SK-N-SH (cell line): ENCODE measurements at regions not wholly inside any gene's neighbourhood (a gene's known extent, or its start where the extent isn't known, plus 50 kb on each side); places are given as distances from the start of the nearest gene placed in this dataset.

Source experiments
- CTCF ChIA-PET: fragments of 300-600, 350-600 bp; formaldehyde crosslinking; extraction: SDS; loops from one replicate; lab custom pipeline; 2021; lab: Yijun Ruan, JAX
- POLR2A ChIA-PET: fragments of 350-600 bp; sonication (Branson Sonifier 250); formaldehyde crosslinking; extraction: SDS; loops from one replicate; lab custom pipeline; 2020; ENCODE audit warnings: antibody characterized with exemption, inconsistent platforms; lab: Yijun Ruan, JAX
- DNase-seq: peaks from one replicate; pipeline ENCODE4 v3.0.0; 2012
- H2AFZ ChIP-seq: fragments of 200-600 bp; sonication (generic); 2 replicates; pipeline ENCODE4 v1.8.1; 2016; ENCODE audit warnings: antibody characterized with exemption, mild to moderate bottlenecking, low read depth
- H3F3A ChIP-seq: fragments of 200-600 bp; sonication (generic); replicated peaks from 2 replicates; pipeline ENCODE3; 2016; ENCODE audit warnings: antibody characterized with exemption, mild to moderate bottlenecking; ENCODE audit not compliant: insufficient read depth
- H3K27ac ChIP-seq, 2 experiments: fragments of 200-500 bp in 1 of 2; fragments of 200-600 bp in 1 of 2; sonication (Bioruptor generic) in 1 of 2; sonication (generic), shearing (Covaris generic) in 1 of 2; 2 replicates each; pipeline versions ENCODE4 v1.5.1 to v1.6.1; 2014 to 2016; ENCODE audit warnings: low read depth in 2 of 2, inconsistent platforms in 1 of 2, low read length in 1 of 2, mild to moderate bottlenecking in 1 of 2, mixed read lengths in 1 of 2
- H3K27me3 ChIP-seq: fragments of 200-600 bp; sonication (generic), shearing (Covaris generic); 2 replicates; pipeline ENCODE4 v1.6.1; 2016; ENCODE audit warnings: mixed run types; ENCODE audit not compliant: insufficient read depth
- H3K36me3 ChIP-seq, 2 experiments: fragments of 200-500 bp in 1 of 2; fragments of 200-600 bp in 1 of 2; sonication (Bioruptor generic) in 1 of 2; sonication (generic) in 1 of 2; replicated peaks in 1 of 2; 2 replicates each; pipeline versions ENCODE3 to v1.5.1; 2014 to 2016; ENCODE audit warnings: low read length in 1 of 2, mild to moderate bottlenecking in 1 of 2; ENCODE audit not compliant: insufficient read depth in 2 of 2, control insufficient read depth in 1 of 2
- H3K4me1 ChIP-seq, 2 experiments: fragments of 200-500 bp in 1 of 2; fragments of 200-600 bp in 1 of 2; sonication (Bioruptor generic) in 1 of 2; sonication (generic), shearing (Covaris generic) in 1 of 2; 2 replicates each; pipeline versions ENCODE4 v1.5.1 to v1.6.1; 2014 to 2016; ENCODE audit warnings: low read depth in 1 of 2, low read length in 1 of 2, mixed run types in 1 of 2; ENCODE audit not compliant: insufficient read depth in 2 of 2, control insufficient read depth in 1 of 2
- H3K4me2 ChIP-seq: fragments of 200-600 bp; sonication (generic), shearing (Covaris generic); 2 replicates; pipeline ENCODE4 v1.6.1; 2017; ENCODE audit warnings: mixed run types
- H3K4me3 ChIP-seq, 2 experiments: fragments of 200-500 bp in 1 of 2; fragments of 200-600 bp in 1 of 2; sonication (Bioruptor generic) in 1 of 2; sonication (generic), shearing (Covaris generic) in 1 of 2; 2 replicates each; pipeline versions ENCODE4 v1.5.1 to v1.8.1; 2014 to 2016; ENCODE audit warnings: low read depth in 2 of 2, inconsistent platforms in 1 of 2, low read length in 1 of 2, mild to moderate bottlenecking in 1 of 2, mixed read lengths in 1 of 2, moderate library complexity in 1 of 2
- H3K79me2 ChIP-seq: fragments of 200-600 bp; sonication (generic); 2 replicates; pipeline ENCODE4 v1.8.1; 2017; ENCODE audit warnings: mild to moderate bottlenecking; ENCODE audit not compliant: insufficient read depth
- H3K9ac ChIP-seq: fragments of 200-600 bp; sonication (generic); 2 replicates; pipeline ENCODE4 v1.6.1; 2017; ENCODE audit warnings: mixed run types
- H3K9me2 ChIP-seq: fragments of 200-600 bp; sonication (generic); 2 replicates; pipeline ENCODE4 v1.6.1; 2017; ENCODE audit warnings: mixed run types
- H3K9me3 ChIP-seq: fragments of 200-600 bp; sonication (generic); 2 replicates; pipeline ENCODE4 v1.6.1; 2017; ENCODE audit warnings: mixed run types, mild to moderate bottlenecking, moderate library complexity
- H4K20me1 ChIP-seq: fragments of 200-600 bp; sonication (generic); 2 replicates; pipeline ENCODE4 v1.6.1; 2017; ENCODE audit warnings: mild to moderate bottlenecking, mixed run types; ENCODE audit not compliant: insufficient read depth
- CHD2 ChIP-seq: fragments of 150-350 bp; IDR thresholded peaks from 2 replicates; pipeline ENCODE4 v1.6.1; 2018; ENCODE audit warnings: low read length; ENCODE audit not compliant: partially characterized antibody
- EZH2phosphoT487 ChIP-seq: fragments of 200-600 bp; sonication (generic); IDR thresholded peaks from 2 replicates; pipeline ENCODE4 v1.6.1; 2017; ENCODE audit warnings: low read depth, mixed run types, mild to moderate bottlenecking, antibody characterized with exemption, moderate library complexity, borderline replicate concordance
- FOSL2 ChIP-seq: IDR thresholded peaks from 2 replicates; pipeline ENCODE4 v1.4.0; 2012; ENCODE audit warnings: low read depth, mild to moderate bottlenecking, moderate library complexity, borderline replicate concordance
- FOXM1 ChIP-seq: IDR thresholded peaks from 2 replicates; pipeline ENCODE4 v1.4.0; 2012; ENCODE audit warnings: low read depth, mild to moderate bottlenecking
- GABPA ChIP-seq: IDR thresholded peaks from 2 replicates; pipeline ENCODE4 v1.4.0; 2012; ENCODE audit warnings: low read depth, mild to moderate bottlenecking
- JUND ChIP-seq: IDR thresholded peaks from 2 replicates; pipeline ENCODE4 v1.4.0; 2012
- MEF2A ChIP-seq: IDR thresholded peaks from 2 replicates; pipeline ENCODE4 v1.4.0; 2012; ENCODE audit warnings: low read depth, borderline replicate concordance
- MXI1 ChIP-seq: IDR thresholded peaks from 2 replicates; pipeline ENCODE4 v1.6.1; 2012; ENCODE audit warnings: mild to moderate bottlenecking, low read depth, low read length, improper control_type of control experiment
- NFIC ChIP-seq: IDR thresholded peaks from 2 replicates; pipeline ENCODE4 v1.4.0; 2012; ENCODE audit warnings: borderline replicate concordance
- POLR2AphosphoS5 ChIP-seq: IDR thresholded peaks from 2 replicates; pipeline ENCODE4 v1.6.1; 2012; ENCODE audit warnings: low read depth, low read length
- RAD21 ChIP-seq: IDR thresholded peaks from 2 replicates; pipeline ENCODE4 v1.6.1; 2012; ENCODE audit warnings: mild to moderate bottlenecking, low read length
- RCOR1 ChIP-seq: fragments of 150-350 bp; IDR thresholded peaks from 2 replicates; pipeline ENCODE4 v1.6.1; 2017; ENCODE audit warnings: antibody characterized with exemption, low read length
- SIN3A ChIP-seq: IDR thresholded peaks from 2 replicates; pipeline ENCODE4 v1.6.1; 2012; ENCODE audit warnings: low read depth, mild to moderate bottlenecking, low read length, moderate library complexity, borderline replicate concordance
- SMC3 ChIP-seq: IDR thresholded peaks from 2 replicates; pipeline ENCODE4 v1.6.1; 2012; ENCODE audit warnings: low read depth, low read length, improper control_type of control experiment
- TAF1 ChIP-seq: IDR thresholded peaks from 2 replicates; pipeline ENCODE4 v1.6.1; 2012; ENCODE audit warnings: low read depth, mild to moderate bottlenecking, low read length, moderate library complexity, borderline replicate concordance
- TCF12 ChIP-seq: IDR thresholded peaks from 2 replicates; pipeline ENCODE4 v1.4.0; 2012
- USF1 ChIP-seq: IDR thresholded peaks from 2 replicates; pipeline ENCODE4 v1.4.0; 2012; ENCODE audit warnings: low read depth, borderline replicate concordance
- WGBS: methylation state at CpG from one replicate; pipeline ENCODE4 v1.1.6; 2017; ENCODE audit warnings: low lambda C conversion rate; 5-methylcytosine and 5-hydroxymethylcytosine counted together
- TF ChIP-seq, protein P1 (sequence below): IDR thresholded peaks from 2 replicates; pipeline ENCODE4 v1.4.0; 2012; ENCODE audit warnings: low read depth, borderline replicate concordance
- TF ChIP-seq, protein P2 (sequence below): fragments of 200-600 bp; sonication (generic); IDR thresholded peaks from 2 replicates; pipeline ENCODE4 v1.6.1; 2017; ENCODE audit warnings: antibody characterized with exemption, mild to moderate bottlenecking, moderate library complexity
- TF ChIP-seq, protein P3 (sequence below): IDR thresholded peaks from 2 replicates; pipeline ENCODE4 v1.6.1; 2012; ENCODE audit warnings: mild to moderate bottlenecking, low read depth, low read length, moderate library complexity

GRCh38 chr1:38697387-38697786 is 162.2 kb downstream of the RRAGC start:
- H3K27me3 ChIP-seq: no peaks in the 10 kb centered on the region
- no peaks in the 10 kb centered on the region for H3K36me3 ChIP-seq
- POLR2A ChIA-PET: no interaction called here
- CTCF ChIA-PET: interaction anchor here (0.9 kb wide), 1 partner anchor 121 kb away, joined by 3 read pairs; no protein-coding TSS in a partner anchor
- WGBS: 0% methylated on average over 1 of the region's 1 CpG
- H3K9ac ChIP-seq: no peak overlapping the region
- H3K9me2 ChIP-seq: no peaks in the 10 kb centered on the region
- H4K20me1 ChIP-seq: no peaks in the 10 kb centered on the region
- H3K27ac ChIP-seq: no peak overlapping the region
- no peaks in the 10 kb centered on the region for H3F3A ChIP-seq
- no peak overlapping the region for H3K4me2 ChIP-seq
- H3K4me1 ChIP-seq: no peaks in the 10 kb centered on the region
- no peaks in the 10 kb centered on the region for H3K79me2 ChIP-seq
- H3K4me3 ChIP-seq: no peak overlapping the region
- H2AFZ ChIP-seq: no peak overlapping the region
- DNase-seq: no peak
- H3K9me3 ChIP-seq: no peaks in the 10 kb centered on the region
- TF ChIP-seq FOSL2: no peak
- no peak for TF ChIP-seq MXI1
- TF ChIP-seq USF1: no peak
- no peak for TF ChIP-seq NFIC
- TF ChIP-seq FOXM1: no peak
- TF ChIP-seq, protein P1, sequence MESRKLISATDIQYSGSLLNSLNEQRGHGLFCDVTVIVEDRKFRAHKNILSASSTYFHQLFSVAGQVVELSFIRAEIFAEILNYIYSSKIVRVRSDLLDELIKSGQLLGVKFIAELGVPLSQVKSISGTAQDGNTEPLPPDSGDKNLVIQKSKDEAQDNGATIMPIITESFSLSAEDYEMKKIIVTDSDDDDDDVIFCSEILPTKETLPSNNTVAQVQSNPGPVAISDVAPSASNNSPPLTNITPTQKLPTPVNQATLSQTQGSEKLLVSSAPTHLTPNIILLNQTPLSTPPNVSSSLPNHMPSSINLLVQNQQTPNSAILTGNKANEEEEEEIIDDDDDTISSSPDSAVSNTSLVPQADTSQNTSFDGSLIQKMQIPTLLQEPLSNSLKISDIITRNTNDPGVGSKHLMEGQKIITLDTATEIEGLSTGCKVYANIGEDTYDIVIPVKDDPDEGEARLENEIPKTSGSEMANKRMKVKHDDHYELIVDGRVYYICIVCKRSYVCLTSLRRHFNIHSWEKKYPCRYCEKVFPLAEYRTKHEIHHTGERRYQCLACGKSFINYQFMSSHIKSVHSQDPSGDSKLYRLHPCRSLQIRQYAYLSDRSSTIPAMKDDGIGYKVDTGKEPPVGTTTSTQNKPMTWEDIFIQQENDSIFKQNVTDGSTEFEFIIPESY: no peak
- TF ChIP-seq GABPA: no peak
- TF ChIP-seq, protein P2, sequence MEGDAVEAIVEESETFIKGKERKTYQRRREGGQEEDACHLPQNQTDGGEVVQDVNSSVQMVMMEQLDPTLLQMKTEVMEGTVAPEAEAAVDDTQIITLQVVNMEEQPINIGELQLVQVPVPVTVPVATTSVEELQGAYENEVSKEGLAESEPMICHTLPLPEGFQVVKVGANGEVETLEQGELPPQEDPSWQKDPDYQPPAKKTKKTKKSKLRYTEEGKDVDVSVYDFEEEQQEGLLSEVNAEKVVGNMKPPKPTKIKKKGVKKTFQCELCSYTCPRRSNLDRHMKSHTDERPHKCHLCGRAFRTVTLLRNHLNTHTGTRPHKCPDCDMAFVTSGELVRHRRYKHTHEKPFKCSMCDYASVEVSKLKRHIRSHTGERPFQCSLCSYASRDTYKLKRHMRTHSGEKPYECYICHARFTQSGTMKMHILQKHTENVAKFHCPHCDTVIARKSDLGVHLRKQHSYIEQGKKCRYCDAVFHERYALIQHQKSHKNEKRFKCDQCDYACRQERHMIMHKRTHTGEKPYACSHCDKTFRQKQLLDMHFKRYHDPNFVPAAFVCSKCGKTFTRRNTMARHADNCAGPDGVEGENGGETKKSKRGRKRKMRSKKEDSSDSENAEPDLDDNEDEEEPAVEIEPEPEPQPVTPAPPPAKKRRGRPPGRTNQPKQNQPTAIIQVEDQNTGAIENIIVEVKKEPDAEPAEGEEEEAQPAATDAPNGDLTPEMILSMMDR: no peak
- no peak for TF ChIP-seq SMC3
- TF ChIP-seq CHD2: no peak
- TF ChIP-seq, protein P3, sequence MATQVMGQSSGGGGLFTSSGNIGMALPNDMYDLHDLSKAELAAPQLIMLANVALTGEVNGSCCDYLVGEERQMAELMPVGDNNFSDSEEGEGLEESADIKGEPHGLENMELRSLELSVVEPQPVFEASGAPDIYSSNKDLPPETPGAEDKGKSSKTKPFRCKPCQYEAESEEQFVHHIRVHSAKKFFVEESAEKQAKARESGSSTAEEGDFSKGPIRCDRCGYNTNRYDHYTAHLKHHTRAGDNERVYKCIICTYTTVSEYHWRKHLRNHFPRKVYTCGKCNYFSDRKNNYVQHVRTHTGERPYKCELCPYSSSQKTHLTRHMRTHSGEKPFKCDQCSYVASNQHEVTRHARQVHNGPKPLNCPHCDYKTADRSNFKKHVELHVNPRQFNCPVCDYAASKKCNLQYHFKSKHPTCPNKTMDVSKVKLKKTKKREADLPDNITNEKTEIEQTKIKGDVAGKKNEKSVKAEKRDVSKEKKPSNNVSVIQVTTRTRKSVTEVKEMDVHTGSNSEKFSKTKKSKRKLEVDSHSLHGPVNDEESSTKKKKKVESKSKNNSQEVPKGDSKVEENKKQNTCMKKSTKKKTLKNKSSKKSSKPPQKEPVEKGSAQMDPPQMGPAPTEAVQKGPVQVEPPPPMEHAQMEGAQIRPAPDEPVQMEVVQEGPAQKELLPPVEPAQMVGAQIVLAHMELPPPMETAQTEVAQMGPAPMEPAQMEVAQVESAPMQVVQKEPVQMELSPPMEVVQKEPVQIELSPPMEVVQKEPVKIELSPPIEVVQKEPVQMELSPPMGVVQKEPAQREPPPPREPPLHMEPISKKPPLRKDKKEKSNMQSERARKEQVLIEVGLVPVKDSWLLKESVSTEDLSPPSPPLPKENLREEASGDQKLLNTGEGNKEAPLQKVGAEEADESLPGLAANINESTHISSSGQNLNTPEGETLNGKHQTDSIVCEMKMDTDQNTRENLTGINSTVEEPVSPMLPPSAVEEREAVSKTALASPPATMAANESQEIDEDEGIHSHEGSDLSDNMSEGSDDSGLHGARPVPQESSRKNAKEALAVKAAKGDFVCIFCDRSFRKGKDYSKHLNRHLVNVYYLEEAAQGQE: no peak
- TF ChIP-seq TCF12: no peak
- no peak for TF ChIP-seq SIN3A
- no peak for TF ChIP-seq POLR2AphosphoS5
- TF ChIP-seq EZH2phosphoT487: no peak
- TF ChIP-seq MEF2A: no peak
- TF ChIP-seq TAF1: no peak
- TF ChIP-seq RAD21: no peak
- TF ChIP-seq JUND: no peak
- TF ChIP-seq RCOR1: no peak
